AG09309 (cell line): ENCODE measurements at regions not wholly inside any gene's neighbourhood (a gene's known extent, or its start where the extent isn't known, plus 50 kb on each side); places are given as distances from the start of the nearest gene placed in this dataset.

Experiments used
- DNase-seq: peaks from one replicate; pipeline ENCODE4 v3.0.0-alpha.2; 2010; ENCODE audit warnings: low read depth
- H3K4me3 ChIP-seq: 2 replicates; pipeline ENCODE4 v1.5.1; 2011; ENCODE audit warnings: mild to moderate bottlenecking, low read depth, low read length, moderate library complexity; ENCODE audit not compliant: control insufficient read depth
- TF ChIP-seq, protein P1 (sequence below): IDR thresholded peaks from 2 replicates; pipeline ENCODE4 v1.5.1; 2011; ENCODE audit warnings: mild to moderate bottlenecking, low read depth, low read length, inconsistent platforms; ENCODE audit not compliant: insufficient read depth, control insufficient read depth; ENCODE audit errors: missing control alignments

DNA sequence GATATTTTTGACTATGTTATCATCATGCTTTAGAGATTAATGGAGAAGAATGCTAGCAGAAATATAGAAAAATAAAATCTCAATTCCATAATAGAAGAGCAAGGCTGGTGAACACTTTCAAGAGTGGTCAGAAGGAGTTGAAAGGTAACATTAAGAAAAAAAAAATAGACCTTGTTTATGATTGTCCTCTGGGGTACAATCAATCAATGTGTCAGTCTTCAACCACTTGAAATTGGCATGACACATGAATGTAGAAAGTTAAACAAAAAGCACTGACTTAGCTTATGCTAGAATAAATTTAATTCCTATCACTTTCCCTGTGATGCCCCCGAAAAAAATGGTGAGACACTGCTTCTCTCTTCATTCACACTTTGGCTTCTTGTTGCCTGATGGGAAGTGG lies 750.3 kb upstream of the ADGRL2 start:
- no peak for DNase-seq
- TF ChIP-seq, protein P1, sequence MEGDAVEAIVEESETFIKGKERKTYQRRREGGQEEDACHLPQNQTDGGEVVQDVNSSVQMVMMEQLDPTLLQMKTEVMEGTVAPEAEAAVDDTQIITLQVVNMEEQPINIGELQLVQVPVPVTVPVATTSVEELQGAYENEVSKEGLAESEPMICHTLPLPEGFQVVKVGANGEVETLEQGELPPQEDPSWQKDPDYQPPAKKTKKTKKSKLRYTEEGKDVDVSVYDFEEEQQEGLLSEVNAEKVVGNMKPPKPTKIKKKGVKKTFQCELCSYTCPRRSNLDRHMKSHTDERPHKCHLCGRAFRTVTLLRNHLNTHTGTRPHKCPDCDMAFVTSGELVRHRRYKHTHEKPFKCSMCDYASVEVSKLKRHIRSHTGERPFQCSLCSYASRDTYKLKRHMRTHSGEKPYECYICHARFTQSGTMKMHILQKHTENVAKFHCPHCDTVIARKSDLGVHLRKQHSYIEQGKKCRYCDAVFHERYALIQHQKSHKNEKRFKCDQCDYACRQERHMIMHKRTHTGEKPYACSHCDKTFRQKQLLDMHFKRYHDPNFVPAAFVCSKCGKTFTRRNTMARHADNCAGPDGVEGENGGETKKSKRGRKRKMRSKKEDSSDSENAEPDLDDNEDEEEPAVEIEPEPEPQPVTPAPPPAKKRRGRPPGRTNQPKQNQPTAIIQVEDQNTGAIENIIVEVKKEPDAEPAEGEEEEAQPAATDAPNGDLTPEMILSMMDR, result no peak
- no peak overlapping the region for H3K4me3 ChIP-seq

GRCh38 chr1:81044708-81045107 lies 756.0 kb upstream of the ADGRL2 start:
- TF ChIP-seq, protein P1, result no peak
- no peak overlapping the region for H3K4me3 ChIP-seq
- DNase-seq, result no peak

DNA sequence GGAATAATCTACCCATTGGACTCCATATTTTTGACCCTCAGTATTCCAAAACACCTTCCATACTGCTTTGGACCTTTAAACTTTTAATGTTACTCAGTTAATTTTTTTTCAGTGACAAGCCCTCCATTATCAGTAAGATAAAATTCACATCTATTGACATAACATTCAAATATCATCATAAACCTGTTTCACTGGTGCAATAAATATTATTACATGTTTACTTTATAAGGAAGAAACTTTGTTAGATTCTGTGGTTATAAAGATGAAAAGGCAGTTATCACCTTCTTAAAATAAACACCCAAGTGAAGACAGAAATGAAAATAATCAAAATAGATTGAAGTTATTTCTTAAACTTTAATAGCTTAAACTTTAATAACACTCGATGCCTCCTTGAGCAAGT lies 758.5 kb upstream of the ADGRL2 start:
- TF ChIP-seq, protein P1, result no peak
- DNase-seq, result no peak
- no peak overlapping the region for H3K4me3 ChIP-seq

DNA sequence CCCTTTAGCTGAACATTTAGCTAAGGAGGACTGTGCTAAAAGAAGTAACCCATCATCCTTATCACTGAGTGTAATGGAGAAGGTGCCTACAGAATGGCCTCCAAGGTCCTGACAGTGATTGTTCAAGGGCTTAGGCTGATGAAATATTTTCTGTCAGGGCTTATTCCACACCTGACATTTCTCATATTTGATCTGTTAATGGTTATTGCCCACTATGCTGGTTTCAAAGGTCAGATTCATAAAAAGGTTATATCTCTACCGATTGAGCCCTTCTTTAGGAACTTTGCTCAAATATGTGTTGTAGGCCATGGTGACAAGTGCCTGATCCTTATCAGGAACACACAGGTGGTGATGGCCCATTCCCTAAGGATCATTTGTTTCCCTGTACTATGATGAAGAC lies 766.4 kb upstream of the ADGRL2 start:
- TF ChIP-seq, protein P1, result no peak
- H3K4me3 ChIP-seq, result no peak overlapping the region
- DNase-seq, result no peak

DNA sequence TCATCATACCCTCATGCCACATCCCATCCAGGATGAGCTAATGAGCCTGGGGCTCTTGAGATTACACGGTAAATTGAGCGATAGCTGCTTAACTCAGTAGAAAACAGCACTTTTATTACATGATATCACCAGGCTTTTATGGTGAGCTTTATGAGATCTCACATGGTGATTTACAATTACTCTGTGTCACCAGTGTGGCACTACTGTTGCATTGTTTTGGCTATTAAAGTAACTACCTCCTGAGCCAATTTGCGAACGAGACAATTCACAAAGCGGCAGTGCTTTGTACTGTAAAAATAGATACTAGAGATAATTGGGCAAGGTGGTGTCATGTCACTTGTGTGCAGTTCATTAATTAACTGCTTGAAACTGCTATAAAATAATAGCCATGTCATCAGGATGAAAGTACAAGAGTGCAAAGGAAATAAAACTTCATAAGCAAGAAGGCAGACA lies 767.7 kb upstream of the ADGRL2 start:
- no peak overlapping the region for H3K4me3 ChIP-seq
- TF ChIP-seq, protein P1, result no peak
- DNase-seq, result no peak

GRCh38 chr1:81032374-81032773 lies 768.4 kb upstream of the ADGRL2 start:
- TF ChIP-seq, protein P1, result no peak
- DNase-seq, result no peak
- no peak overlapping the region for H3K4me3 ChIP-seq

GRCh38 chr1:81030441-81030840 lies 770.3 kb upstream of the ADGRL2 start:
- no peak overlapping the region for H3K4me3 ChIP-seq
- TF ChIP-seq, protein P1, result no peak
- no peak for DNase-seq
